ENCODE measurements at regions not wholly inside any gene's neighbourhood (a gene's known extent, or its start where the extent isn't known, plus 50 kb on each side); places are given as distances from the start of the nearest gene placed in this dataset.

DNA sequence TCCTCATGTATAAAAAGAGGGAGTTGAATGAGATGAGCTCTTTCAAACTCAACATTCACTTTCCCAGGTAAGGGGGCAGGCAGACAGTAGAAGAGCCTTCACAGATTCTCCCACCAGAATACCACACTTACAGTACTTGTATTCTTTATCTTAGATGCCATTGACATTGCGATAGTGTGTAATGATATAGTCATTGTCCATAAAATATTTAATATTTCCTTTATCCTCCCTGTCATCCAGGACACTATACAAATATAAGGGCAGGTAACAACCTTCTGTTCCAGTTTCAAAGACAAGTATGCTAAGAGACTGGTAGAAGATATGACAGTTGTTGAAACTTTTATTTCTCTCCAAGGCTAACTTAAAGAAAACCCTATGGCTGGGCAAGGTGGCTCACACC lies 56.5 kb upstream of the MTF2 start:
- Histone ChIP-seq H3K36me3 (no peaks in the 10 kb centered on the region), H3K27ac (no peak overlapping the region), H3K9me3 (no peaks in the 10 kb centered on the region), H3K4me3 (no peak overlapping the region), H3K27me3 (no peaks in the 10 kb centered on the region), H3K4me1 (no peaks in the 10 kb centered on the region)
- DNase-seq, result no peak
- TF ChIP-seq CTCF (IDR thresholded peaks at IDR 0.05), result no peak
- intact Hi-C loops (cut with DNase I; ENCODE audit: low total_unique reads), result no loop called here

DNA sequence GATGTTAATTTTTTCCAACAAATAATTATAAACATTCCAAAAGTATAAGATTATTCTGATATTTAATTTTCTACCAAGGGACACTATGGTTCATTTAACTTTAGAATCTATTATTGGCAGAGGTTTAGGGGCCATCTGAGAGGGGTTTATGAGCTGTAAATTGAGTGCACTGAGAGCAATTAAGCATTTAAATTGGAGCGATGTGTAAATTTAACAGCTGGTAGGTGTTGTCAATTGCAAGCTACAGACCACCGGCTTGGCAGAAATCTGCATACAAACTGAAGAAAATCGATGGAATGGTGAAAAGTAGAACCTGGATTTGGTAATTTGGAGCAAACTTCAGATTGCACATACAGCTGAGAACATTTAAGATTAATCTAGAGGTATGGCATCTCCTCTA lies 55.8 kb upstream of the MTF2 start:
- Histone ChIP-seq H3K4me1 (no peaks in the 10 kb centered on the region), H3K27ac (no peak overlapping the region), H3K36me3 (no peaks in the 10 kb centered on the region), H3K27me3 (peaks cover 0 to 4% of the 10 kb centered on the region in 2 donors), H3K4me3 (no peak overlapping the region), H3K9me3 (no peaks in the 10 kb centered on the region)
- TF ChIP-seq CTCF (IDR thresholded peaks at IDR 0.05), result no peak
- intact Hi-C loops (cut with DNase I; ENCODE audit: low total_unique reads), result no loop called here
- DNase-seq, result no peak

GRCh38 chr1:93025572-93025971 lies 53.5 kb upstream of the MTF2 start:
- H3K36me3 ChIP-seq, result no peaks in the 10 kb centered on the region
- DNase-seq, result no peak

GRCh38 chr1:93028542-93028941 lies 50.5 kb upstream of the MTF2 start:
- H3K4me3 ChIP-seq, result no peak overlapping the region
- H3K27ac ChIP-seq, result no peak overlapping the region
- no peaks in the 10 kb centered on the region for H3K36me3 ChIP-seq
- no peaks in the 10 kb centered on the region for H3K9me3 ChIP-seq
- H3K27me3 ChIP-seq, result peaks cover 0 to 4% of the 10 kb centered on the region in 2 donors
- TF ChIP-seq CTCF (IDR thresholded peaks at IDR 0.05), result no peak
- no peak for DNase-seq
- intact Hi-C loops (cut with DNase I; ENCODE audit: low total_unique reads), result no loop called here
- H3K4me1 ChIP-seq, result no peaks in the 10 kb centered on the region

More at GRCh38 chr1:93025572-93025971, 53.5 kb upstream of the MTF2 start:
- intact Hi-C loops (cut with DNase I; ENCODE audit: low total_unique reads), result no loop called here
- Histone ChIP-seq H3K27ac (no peak overlapping the region), H3K27me3 (peaks cover 0 to 4% of the 10 kb centered on the region in 2 donors), H3K4me1 (no peaks in the 10 kb centered on the region), H3K9me3 (no peaks in the 10 kb centered on the region), H3K4me3 (no peak overlapping the region)
- no peak for TF ChIP-seq CTCF (IDR thresholded peaks at IDR 0.05)

All from tibial artery (tissue), 4 donors.